GM19372 (cell line): ENCODE measurements at regions not wholly inside any gene's neighbourhood (a gene's known extent, or its start where the extent isn't known, plus 50 kb on each side); places are given as distances from the start of the nearest gene placed in this dataset.

Experiments used
- ATAC-seq: cut with Tn5 transposase; IDR thresholded peaks from one replicate; pipeline ENCODE4 v1.9.1; 2021; ENCODE audit warnings: mild to moderate bottlenecking, low read depth, moderate library complexity; ENCODE audit not compliant: unreplicated experiment

DNA sequence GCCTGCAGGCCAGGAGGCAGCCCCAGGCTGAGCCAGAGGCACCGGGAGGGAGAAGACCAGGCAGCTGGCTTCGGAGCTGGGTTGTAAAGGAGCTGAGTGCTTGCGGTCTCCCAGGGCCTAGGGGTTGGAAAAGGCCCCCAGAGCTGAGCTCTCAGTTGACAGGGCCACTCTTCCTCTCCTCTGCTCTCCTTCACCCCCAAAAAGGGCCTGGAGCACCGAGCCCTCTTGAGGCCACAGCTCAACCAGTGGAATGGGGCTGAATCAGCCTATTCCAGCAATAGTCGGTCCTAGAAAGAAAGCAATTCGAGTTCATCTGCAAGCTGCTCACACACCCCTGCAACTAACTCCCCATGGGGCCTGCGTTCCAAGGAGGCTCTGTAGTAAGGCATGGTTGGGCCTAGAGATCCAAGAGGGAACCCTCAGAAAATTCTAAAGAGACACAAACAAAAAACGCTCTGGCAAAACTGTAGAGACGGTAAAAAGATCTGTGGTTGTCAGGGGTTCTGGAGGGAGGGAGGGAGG is 205.0 kb downstream of the BUD13 start:
- ATAC-seq, result no peak

DNA sequence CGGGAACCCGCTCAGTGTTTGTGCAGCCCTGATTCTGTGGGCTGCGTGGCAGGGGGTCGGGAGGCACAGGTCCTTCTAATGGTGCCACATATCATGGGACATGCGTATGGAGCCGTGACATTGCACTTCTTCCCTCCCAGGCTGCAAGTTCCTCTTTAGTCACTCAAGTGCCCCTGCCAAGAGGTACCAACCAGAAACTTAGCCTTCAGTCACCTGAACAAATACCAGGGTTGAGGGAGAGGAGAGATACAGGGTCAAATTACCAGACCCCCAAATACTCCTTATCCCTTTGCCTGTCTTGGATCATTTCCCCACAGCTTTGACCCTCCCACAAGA is 209.1 kb downstream of the BUD13 start:
- no peak for ATAC-seq

DNA sequence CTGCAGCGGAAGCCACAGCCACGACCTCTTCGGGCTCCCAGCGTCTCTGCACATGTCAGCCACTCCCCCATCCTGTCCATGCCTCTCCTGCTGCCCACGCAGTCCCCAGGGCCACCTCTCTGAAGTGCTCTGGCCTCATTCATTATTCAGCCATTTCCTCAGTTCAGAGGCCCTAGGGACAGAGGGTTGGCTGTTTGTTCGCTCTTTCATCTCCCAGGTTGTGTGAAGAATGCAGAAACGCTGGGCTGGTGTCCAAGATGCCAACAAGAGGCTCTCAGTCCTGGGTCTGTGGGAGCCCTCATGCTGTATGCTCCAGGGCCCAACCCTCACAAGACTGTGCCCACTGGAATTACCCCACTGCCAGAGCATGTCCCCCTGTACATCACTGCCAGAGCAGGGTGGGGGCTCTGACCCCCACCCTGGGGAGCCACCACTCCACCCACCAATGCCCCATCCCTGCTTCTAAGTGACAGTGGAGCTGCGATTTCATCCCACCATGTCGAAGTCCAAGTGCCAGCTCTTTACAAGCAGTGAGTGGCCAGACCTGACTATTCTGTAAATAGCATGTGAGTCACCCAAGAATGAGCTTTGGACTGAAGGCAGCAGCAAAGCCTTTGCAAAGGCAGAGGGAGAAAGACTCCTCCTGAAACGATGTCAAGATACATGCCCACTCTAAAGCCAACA is 209.6 kb downstream of the BUD13 start:
- ATAC-seq, result no peak

DNA sequence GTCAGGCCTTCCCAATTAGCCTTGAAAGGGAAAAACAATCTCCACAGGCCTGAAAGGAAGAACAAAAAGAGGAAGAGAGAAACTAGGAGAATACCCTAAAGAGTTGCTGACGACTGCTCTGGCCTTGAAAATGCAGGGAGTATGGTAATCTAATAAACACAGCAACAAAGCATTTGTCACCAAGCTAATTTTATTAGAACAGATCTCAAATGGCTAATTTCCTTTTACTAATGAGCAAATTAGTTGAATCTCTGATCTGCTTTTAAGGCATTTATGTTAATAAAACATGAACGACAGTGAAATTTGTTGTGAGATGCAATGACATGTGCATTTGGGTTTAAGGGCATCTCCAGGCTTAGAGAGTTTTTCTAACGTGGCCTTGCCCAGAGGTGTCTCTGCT is 212.2 kb downstream of the BUD13 start:
- ATAC-seq, result no peak

DNA sequence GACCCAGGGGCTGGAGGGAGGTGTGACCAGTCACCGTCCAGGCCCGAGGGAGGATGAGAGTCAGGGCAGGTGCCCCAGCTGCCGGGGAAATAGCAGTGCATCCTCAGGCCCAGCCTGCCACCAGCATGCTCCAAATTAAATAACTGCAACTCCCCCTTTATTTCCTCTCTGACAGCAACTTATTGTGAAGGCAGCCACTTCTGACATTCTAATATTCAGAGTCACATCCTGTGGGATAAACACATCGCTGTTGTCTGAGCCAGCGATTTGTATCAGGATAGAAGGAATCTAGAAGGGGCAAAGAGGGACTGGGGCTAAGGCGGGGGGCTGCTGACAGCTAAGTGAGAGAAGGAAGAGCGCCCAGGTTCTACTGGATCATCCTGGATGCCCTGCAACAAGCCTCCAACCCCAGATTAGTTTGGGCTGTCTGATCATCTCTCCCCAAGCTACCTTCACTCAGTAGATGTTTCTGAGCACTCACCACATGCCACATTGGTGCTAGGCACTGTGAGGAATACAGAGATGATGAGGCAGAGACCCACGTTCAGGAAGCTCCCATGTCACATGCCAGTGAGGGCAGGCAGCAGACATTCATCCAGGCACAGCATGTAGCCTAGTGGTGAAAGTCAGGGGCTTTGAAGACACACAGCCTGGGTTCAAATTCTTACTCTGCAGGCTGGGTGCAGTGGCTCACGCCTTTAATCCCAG is 214.1 kb downstream of the BUD13 start:
- no peak for ATAC-seq

DNA sequence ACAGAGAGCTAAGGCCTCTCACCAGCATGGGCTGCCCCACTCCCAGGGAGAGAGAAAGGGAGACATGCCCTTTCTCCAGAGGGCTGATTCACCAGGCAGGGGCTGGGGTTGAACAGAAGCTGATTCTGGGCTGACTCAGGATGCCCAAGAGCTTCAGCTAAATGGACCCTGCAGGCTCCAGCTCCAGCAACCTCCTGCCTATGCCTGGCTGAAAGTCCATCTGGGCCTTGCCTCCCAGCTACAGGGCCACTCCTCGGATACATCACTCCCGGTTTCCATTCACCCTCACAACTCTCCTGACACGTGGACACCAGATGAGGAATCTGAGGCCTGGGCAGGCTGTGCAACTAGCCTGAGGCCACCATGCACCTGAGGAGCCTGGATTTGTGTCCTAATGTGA is 215.5 kb downstream of the BUD13 start:
- ATAC-seq, result no peak

DNA sequence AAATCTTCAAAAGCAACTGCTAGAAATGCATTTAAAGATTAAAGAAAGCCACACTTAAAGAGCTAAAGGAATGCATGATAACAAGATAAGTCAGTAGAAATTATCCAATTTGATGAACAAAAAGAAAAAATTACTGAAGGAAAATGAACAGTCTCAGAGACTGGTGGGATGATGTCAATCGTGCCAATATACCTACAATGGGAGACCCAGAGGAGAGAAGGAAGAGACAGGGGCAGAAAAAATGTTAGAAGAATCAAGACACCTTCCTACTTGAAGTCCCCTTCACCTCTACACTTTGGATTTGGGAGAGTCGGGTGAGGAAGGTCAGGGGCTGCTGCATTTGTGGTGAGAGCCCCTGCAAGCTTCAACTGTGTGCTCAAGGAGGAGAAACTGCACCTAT is 216.3 kb downstream of the BUD13 start:
- ATAC-seq, result no peak

DNA sequence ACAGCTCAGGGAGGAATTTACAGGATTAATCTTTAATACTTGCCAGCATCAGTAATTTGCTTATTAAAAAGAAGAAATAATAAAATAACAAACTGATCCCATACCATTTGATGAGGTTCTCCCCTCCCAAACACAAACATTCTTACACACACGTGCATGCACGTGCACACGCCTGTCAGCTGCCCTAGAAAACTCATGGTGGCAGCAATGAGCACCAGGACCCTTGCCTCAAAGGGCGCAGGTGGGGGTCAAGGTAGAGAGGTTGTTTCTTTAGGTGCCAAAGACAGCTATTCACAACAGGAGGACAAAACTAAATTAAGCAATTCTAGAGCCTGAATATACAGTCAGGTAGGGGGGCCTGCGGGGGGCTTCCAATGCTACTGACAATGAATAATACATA is 219.3 kb downstream of the BUD13 start:
- no peak for ATAC-seq

DNA sequence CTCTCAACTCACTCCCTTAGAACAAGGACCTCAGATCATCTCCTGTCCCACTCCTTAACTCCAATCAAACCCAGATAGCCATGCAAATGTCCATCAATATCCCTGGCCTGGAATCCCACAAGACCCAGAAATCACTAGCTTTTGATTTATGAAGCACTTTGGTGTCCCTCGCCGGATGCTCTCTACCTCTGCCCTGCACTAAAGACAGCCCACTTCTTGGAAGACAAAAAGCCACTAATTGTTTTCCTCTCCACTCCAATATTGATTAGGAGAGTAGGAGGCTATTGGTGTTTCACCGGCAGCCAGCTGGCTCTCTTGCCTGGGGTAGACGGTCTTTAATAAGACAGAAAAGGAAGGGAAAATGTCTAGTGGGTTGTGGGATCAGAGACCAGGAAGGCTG is 221.2 kb downstream of the BUD13 start:
- no peak for ATAC-seq

DNA sequence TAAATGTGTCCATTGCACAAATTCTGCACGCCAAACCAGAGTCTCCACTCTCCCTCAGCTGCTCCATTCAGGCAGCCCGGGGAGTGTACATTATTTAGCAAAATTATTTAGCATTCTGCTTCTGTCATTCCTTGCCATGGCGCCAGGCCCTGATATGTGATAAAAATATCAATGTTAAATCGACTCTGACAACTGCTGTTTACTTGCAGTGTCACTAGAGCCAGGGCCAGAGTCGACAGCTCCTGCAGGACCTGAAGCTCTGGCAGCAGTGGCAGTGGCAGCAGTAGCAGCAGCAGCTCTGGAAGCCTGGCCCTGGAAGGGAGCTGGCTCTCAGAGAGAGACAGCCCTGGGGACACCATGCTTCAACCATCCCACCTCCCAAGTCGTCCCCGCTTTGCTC is 224.5 kb downstream of the BUD13 start:
- no peak for ATAC-seq

DNA sequence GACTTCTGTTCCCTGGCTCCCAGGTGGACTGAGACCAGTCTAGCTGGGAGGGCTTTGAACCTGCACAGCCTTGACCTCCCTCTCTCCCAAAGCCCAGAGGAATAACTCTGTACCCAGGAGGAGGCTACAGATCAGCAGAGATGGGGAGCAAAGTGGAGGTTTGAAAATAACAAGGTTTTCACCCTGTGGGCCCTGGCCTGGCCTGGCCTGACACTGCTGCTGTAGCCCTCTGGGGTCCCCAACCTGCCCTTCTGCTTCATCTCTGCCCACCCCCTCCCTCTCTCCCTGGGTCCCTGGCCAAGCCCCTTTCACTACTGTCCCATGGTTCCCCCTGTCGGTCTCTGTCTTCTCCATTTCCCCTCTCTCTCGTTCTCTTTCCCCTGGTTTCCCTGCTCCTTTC is 225.2 kb downstream of the BUD13 start:
- ATAC-seq, result no peak

DNA sequence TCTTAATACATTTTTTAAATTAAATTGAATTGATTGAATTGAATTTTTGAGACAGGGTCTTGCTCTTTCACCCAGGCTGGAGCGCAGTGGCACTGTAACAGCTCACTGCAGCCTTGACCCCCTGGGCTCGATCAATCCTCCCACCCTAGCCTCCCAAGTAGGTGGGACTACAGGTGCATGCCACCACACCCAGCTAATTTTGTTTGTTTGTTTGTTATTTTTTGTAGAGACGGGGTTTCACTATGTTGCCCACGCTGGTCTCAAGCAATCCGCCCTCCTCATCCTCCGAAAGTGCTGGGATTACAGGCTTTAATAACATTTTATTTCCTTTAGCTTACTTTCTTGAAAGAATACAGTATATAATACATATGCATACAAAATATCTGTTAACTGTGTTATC is 226.9 kb downstream of the BUD13 start:
- no peak for ATAC-seq

DNA sequence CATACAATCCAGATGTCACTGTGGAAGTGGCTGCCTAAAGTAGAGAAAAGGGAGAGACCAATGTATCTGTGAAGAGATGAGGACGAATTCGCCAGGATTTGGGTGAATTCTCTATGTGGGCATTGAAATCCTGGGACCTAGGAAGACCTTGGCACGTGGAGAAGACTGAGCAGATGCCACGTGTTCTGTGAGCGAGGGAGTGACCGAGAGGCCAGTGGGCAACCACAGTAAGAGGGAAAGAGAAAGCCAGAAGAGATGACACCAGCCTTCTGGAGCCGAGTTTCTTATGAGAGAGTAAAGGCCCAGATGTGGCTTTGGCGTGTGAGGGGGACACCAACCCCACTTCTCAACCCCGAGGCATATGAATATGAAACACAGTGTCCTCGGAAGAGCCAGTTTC is 228.1 kb downstream of the BUD13 start:
- ATAC-seq, result no peak

DNA sequence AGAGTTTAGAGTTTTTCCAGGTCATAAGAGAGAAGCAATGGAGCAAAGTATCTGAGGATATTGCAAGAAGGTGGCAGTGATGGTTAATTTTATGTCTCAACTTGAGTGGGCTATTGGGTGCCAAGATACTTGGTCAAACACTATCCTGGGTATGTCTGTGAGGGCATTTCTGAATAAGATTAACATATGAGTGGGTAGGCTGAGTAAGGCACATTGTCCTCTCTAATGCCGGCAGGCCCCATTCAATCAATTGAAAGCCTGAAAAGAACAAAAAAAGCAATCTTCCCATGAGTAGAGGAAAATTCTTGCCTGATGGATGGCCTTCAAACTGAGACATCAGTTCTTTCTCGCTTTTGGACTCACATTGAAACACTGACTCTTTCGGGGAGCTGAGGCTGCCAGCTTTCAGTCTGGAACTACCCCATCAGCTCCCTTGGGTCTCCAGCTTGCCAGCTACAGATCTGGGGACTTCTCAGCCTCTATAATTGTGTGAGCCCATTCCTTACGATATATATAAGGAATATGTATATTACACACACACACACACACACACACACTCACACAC is 228.8 kb downstream of the BUD13 start:
- no peak for ATAC-seq

DNA sequence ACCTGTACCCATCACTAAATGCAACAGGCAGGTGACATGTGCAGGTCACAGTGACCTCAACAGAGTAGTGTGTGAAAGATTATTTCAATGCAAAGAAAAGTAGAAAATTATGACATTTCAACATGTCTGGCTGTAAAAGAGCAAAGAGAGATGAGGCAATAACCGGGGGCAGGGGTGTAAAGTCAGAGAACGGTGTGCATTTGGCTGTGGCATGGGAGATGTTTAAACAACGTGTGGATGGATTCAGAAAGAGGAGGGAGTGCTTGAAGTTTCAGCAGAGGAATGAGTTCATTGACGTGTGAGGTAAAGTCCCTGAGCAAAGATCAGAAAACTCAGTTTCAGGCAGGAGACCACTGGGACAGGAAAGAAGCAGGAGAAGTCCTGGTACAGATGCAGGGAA is 229.7 kb downstream of the BUD13 start:
- no peak for ATAC-seq

DNA sequence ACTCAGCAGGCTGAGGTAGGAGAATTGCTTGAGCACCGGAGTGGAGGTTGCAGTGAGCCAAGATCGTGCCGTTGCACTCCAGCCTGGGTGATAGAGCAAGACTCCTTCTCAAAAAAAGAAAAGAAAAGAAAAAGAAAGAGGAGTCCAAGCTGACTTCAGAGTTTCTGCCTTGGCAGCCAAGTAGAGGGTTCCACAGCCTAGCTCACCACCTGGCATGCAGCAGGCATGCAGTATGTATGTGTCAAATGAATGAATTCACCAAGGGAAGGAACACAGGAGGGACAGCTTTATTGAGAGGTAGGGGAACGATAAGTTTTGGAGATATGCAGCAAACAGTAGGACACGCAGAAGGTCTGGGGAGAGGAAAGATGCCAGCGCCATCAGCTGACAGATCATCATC is 230.4 kb downstream of the BUD13 start:
- ATAC-seq, result no peak

DNA sequence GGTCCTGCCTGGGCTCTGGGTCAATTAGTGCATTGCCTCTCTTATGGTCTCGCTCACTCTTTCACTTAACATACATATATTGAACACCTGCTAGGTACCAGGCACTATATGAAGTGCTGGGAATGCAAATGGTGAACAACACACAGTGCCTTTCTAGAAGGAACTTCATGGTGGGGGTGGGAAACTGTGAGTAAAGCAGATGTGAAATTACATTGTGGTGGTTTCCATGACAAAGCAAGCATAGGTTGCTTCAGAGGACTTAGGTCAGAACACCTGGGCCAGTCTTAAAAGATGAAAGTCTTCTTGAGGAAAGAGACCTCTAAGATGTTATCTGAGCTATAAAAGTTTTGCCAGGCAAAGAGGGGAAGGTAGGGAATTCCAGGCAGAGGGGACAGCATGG is 231.3 kb downstream of the BUD13 start:
- no peak for ATAC-seq

DNA sequence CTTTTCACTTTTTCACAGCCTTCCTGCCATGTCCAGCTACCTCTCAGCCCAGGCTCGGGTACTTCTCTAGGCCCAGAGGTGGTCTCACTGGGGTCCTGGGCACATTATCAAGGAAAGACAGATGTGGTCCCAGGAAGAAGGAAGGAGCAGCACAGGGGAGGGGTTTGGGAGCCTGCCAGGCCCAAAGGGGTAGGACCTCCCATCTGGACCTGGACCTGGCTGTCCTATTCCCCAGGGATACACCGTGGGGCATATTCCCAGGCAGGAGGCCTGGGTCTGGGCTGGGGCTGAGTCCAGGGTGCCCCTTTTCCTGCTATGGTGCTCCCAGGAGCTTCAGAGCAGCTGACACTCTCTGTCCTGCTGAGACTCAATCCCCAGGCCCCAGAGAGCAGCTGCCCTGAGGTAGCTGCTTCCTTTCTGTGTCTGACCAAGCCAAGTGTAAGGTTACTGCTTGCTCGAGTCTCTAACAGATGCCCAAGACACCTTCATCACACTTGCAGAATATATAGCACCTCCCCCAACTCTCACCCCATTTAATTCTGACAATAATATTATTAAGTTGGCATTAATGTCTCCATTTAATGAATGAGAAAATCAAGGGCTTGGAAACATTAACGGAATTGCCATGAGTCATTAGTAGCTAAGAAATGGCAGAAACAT is 232.0 kb downstream of the BUD13 start:
- ATAC-seq, result no peak

DNA sequence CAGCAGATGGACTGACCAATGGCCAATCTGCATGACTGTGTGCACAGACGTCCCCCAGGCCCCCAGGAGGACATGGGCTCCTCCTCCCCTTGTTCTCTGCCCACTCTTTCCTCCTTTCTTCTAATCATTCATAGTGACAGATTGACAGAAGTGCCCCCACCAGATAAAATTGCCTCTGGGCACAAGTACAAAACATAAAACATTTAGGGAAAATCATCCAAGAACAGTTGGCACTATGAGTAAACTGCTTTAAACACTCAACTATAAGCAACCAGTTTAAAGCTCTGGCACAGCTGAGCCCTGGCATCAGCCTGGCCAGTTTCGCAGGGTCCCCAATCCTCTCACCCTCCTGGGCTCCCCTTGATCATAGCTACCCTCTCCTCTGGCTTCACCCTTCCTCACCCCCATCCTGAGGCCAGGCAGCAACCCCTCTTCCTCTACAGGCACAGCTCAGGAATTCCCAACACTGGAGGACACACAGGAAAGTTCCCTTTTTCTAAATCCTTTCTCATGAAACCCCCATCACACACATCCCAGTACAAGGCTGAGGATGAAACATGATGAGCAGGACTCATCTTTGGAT is 232.9 kb downstream of the BUD13 start:
- ATAC-seq, result no peak

DNA sequence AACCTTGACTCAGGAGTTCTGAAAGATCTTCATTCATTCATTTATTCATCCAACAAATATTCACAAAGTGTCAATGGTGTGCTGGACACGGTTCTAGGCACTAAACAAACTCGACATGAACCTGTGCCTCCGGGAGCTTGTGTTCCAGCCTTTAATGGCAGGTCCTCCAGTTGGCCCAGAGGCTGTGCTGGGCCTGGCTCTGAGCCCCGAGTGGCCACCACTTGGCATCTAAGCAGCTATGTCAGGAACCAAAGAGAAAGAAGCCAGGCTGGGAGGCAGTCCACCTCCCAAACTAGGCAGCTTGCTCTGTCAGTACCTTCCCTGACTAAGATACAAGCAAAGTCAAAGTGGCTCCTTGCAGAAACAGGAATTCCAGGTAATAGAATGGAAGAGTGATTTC is 233.6 kb downstream of the BUD13 start:
- no peak for ATAC-seq

DNA sequence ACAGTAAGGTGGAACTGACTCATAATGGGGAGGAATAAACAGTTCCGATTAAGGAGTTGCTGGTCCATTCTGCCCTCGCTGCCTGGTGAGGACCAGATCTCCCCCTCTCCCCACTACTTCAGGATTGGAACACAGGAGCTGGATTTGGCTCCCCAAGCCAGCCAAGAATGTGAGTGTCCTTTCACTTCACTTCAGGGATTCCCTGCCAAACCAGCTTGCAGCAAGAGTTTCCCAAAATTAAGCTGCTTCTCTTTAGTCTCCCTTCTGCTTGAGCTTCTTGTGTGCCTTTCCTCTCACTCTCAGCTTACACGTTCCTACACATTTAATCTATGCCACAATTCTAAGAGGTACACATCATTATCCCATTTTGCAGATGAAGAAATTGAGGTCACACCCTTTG is 234.1 kb downstream of the BUD13 start:
- ATAC-seq, result no peak
